ENCODE measurements at regions not wholly inside any gene's neighbourhood (a gene's known extent, or its start where the extent isn't known, plus 50 kb on each side); places are given as distances from the start of the nearest gene placed in this dataset.

GRCh38 chr15:97750060-97750459 is 210.4 kb upstream of the ARRDC4 start:
- in situ Hi-C loops (cut with HindIII; ENCODE audit: low pct_unique_long_range_greater_than_20kb, low sequenced_read_pairs): no loop called here
- DNase-seq (ENCODE audit: low read depth, low spot score): no peak

GRCh38 chr15:97755726-97756125 is 204.8 kb upstream of the ARRDC4 start:
- in situ Hi-C loops (cut with HindIII; ENCODE audit: low pct_unique_long_range_greater_than_20kb, low sequenced_read_pairs): no loop called here
- no peak for DNase-seq (ENCODE audit: low read depth, low spot score)

- in situ Hi-C loops (cut with HindIII; ENCODE audit: low pct_unique_long_range_greater_than_20kb, low sequenced_read_pairs): no loop called here
- no peak for DNase-seq (ENCODE audit: low read depth, low spot score)
These were observed 201.1 kb upstream of the ARRDC4 start for GRCh38 chr15:97759363-97759762.

GRCh38 chr15:97761110-97761509 is 199.4 kb upstream of the ARRDC4 start:
- no peak for DNase-seq (ENCODE audit: low read depth, low spot score)
- in situ Hi-C loops (cut with HindIII; ENCODE audit: low pct_unique_long_range_greater_than_20kb, low sequenced_read_pairs): no loop called here

- DNase-seq (ENCODE audit: low read depth, low spot score): no peak
These were observed 177.3 kb upstream of the ARRDC4 start for GRCh38 chr15:97783240-97783639.

GRCh38 chr15:97786741-97787140 is 173.8 kb upstream of the ARRDC4 start:
- in situ Hi-C loops (cut with HindIII; ENCODE audit: low pct_unique_long_range_greater_than_20kb, low sequenced_read_pairs): no loop called here
- no peak for DNase-seq (ENCODE audit: low read depth, low spot score)

More at GRCh38 chr15:97783240-97783639, 177.3 kb upstream of the ARRDC4 start:
- in situ Hi-C loops (cut with HindIII; ENCODE audit: low pct_unique_long_range_greater_than_20kb, low sequenced_read_pairs): no loop called here

- in situ Hi-C loops (cut with HindIII; ENCODE audit: low pct_unique_long_range_greater_than_20kb, low sequenced_read_pairs): no loop called here
- no peak for DNase-seq (ENCODE audit: low read depth, low spot score)
These were observed 170.3 kb upstream of the ARRDC4 start for GRCh38 chr15:97790180-97790579.

GRCh38 chr15:97791824-97792792 is 168.4 kb upstream of the ARRDC4 start:
- in situ Hi-C loops (cut with HindIII; ENCODE audit: low pct_unique_long_range_greater_than_20kb, low sequenced_read_pairs): no loop called here

GRCh38 chr15:97804950-97805349 is 155.6 kb upstream of the ARRDC4 start:
- no peak for DNase-seq (ENCODE audit: low read depth, low spot score)
- in situ Hi-C loops (cut with HindIII; ENCODE audit: low pct_unique_long_range_greater_than_20kb, low sequenced_read_pairs): no loop called here

More at GRCh38 chr15:97791824-97792792, 168.4 kb upstream of the ARRDC4 start:
- DNase-seq (ENCODE audit: low read depth, low spot score): no peak

- no peak for DNase-seq (ENCODE audit: low read depth, low spot score)
- in situ Hi-C loops (cut with HindIII; ENCODE audit: low pct_unique_long_range_greater_than_20kb, low sequenced_read_pairs): no loop called here
These were observed 153.7 kb upstream of the ARRDC4 start for GRCh38 chr15:97806766-97807165.

GRCh38 chr15:97815835-97816234 is 144.7 kb upstream of the ARRDC4 start:
- in situ Hi-C loops (cut with HindIII; ENCODE audit: low pct_unique_long_range_greater_than_20kb, low sequenced_read_pairs): no loop called here
- no peak for DNase-seq (ENCODE audit: low read depth, low spot score)

GRCh38 chr15:97817276-97817890 is 143.1 kb upstream of the ARRDC4 start:
- DNase-seq (ENCODE audit: low read depth, low spot score): no peak
- in situ Hi-C loops (cut with HindIII; ENCODE audit: low pct_unique_long_range_greater_than_20kb, low sequenced_read_pairs): no loop called here

GRCh38 chr15:97836003-97836402 is 124.5 kb upstream of the ARRDC4 start:
- in situ Hi-C loops (cut with HindIII; ENCODE audit: low pct_unique_long_range_greater_than_20kb, low sequenced_read_pairs): no loop called here

GRCh38 chr15:97837896-97838295 is 122.6 kb upstream of the ARRDC4 start:
- DNase-seq (ENCODE audit: low read depth, low spot score): no peak
- in situ Hi-C loops (cut with HindIII; ENCODE audit: low pct_unique_long_range_greater_than_20kb, low sequenced_read_pairs): no loop called here

More at GRCh38 chr15:97836003-97836402, 124.5 kb upstream of the ARRDC4 start:
- DNase-seq (ENCODE audit: low read depth, low spot score): no peak

GRCh38 chr15:97838606-97839210 is 121.8 kb upstream of the ARRDC4 start:
- DNase-seq (ENCODE audit: low read depth, low spot score): no peak
- in situ Hi-C loops (cut with HindIII; ENCODE audit: low pct_unique_long_range_greater_than_20kb, low sequenced_read_pairs): no loop called here

GRCh38 chr15:97840501-97840900 is 120.0 kb upstream of the ARRDC4 start:
- no peak for DNase-seq (ENCODE audit: low read depth, low spot score)
- in situ Hi-C loops (cut with HindIII; ENCODE audit: low pct_unique_long_range_greater_than_20kb, low sequenced_read_pairs): no loop called here

GRCh38 chr15:97841558-97841957 is 118.9 kb upstream of the ARRDC4 start:
- DNase-seq (ENCODE audit: low read depth, low spot score): no peak
- in situ Hi-C loops (cut with HindIII; ENCODE audit: low pct_unique_long_range_greater_than_20kb, low sequenced_read_pairs): no loop called here

GRCh38 chr15:97849183-97849582 is 111.3 kb upstream of the ARRDC4 start:
- peak; percentile 38 for DNase-seq (ENCODE audit: low read depth, low spot score)
- in situ Hi-C loops (cut with HindIII; ENCODE audit: low pct_unique_long_range_greater_than_20kb, low sequenced_read_pairs): no loop called here

Measured in SK-MEL-5 (cell line).